T-helper 1 cell (primary cell): ENCODE measurements at regions not wholly inside any gene's neighbourhood (a gene's known extent, or its start where the extent isn't known, plus 50 kb on each side); places are given as distances from the start of the nearest gene placed in this dataset.

Source experiments
- DNase-seq, 5 donors: peaks; one replicate each; pipeline ENCODE4 v3.0.0-alpha.2; 2012 to 2020

- no peak for DNase-seq
Measured at GRCh38 chr2:129768485-129769184, 210.8 kb upstream of the RAB6C start.

- no peak for DNase-seq
Measured at GRCh38 chr2:129769185-129769991, 210.1 kb upstream of the RAB6C start.

- no peak for DNase-seq
Measured at GRCh38 chr2:129771418-129772189, 207.9 kb upstream of the RAB6C start.

GRCh38 chr2:129772190-129772579 is 207.3 kb upstream of the RAB6C start:
- no peak for DNase-seq

GRCh38 chr2:129775952-129776653 is 203.4 kb upstream of the RAB6C start:
- DNase-seq: no peak

- DNase-seq: no peak
Measured at GRCh38 chr2:129777146-129777545, 202.3 kb upstream of the RAB6C start.

GRCh38 chr2:129777762-129778583 is 201.5 kb upstream of the RAB6C start:
- no peak for DNase-seq

- no peak for DNase-seq
Measured at GRCh38 chr2:129778584-129778877, 200.9 kb upstream of the RAB6C start.

GRCh38 chr2:129779783-129780182 is 199.7 kb upstream of the RAB6C start:
- DNase-seq: no peak

GRCh38 chr2:129780316-129781270 is 198.9 kb upstream of the RAB6C start:
- no peak for DNase-seq

- no peak for DNase-seq
Measured at GRCh38 chr2:129781749-129782632, 197.5 kb upstream of the RAB6C start.

- DNase-seq: no peak
Measured at GRCh38 chr2:129782633-129782990, 196.9 kb upstream of the RAB6C start.

- DNase-seq: no peak
Measured at GRCh38 chr2:129784486-129784885, 195.0 kb upstream of the RAB6C start.

GRCh38 chr2:129791712-129792111 is 187.8 kb upstream of the RAB6C start:
- DNase-seq: no peak

- no peak for DNase-seq
Measured at GRCh38 chr2:129793431-129793902, 186.0 kb upstream of the RAB6C start.

- no peak for DNase-seq
Measured at GRCh38 chr2:129794116-129794515, 185.3 kb upstream of the RAB6C start.

GRCh38 chr2:129794540-129794939 is 184.9 kb upstream of the RAB6C start:
- DNase-seq: no peak

- DNase-seq: no peak
Measured at GRCh38 chr2:129796225-129796624, 183.2 kb upstream of the RAB6C start.

- no peak for DNase-seq
Measured at GRCh38 chr2:129796801-129797488, 182.5 kb upstream of the RAB6C start.
